ENCODE measurements at regions not wholly inside any gene's neighbourhood (a gene's known extent, or its start where the extent isn't known, plus 50 kb on each side); places are given as distances from the start of the nearest gene placed in this dataset.
A peak's percentile ranks its signal among the peaks of the same experiment; 100 is the strongest.

DNA sequence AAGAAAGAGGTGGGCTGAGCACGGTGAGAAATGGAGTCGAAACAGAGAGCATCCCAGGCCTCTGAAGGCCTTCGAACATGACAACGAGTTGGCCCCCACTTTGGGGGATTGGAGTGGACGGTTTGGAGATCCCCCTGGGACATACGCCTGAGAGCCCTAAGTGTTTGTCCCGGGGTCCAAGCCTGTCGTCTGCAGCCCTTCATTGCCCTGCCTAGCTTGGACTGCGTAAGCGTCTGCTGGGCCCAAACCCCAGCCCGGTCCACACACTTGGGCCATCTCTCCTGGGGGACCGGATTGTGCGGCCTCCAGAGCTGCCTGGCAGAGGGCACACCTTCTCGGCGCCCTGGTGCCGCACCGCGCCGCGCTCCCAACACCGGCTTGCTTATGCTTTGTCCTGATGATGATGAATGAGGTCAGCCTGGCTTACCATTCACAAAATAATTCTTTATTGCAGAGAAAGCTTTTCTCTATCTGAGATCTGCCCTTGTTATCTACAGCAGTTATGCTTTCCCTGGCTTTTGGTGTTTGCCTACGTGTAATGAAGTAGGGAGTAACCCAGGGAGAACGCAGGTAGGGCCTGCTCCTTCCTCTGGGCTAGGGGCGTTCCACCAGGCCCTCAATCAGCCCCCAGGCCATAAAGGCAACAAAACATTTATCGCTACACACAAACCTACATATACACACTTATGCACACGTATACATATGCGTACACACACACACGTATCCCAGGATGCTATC lies 85.9 kb upstream of the PPARA start:
- H3K9me3 ChIP-seq = no peaks in the 10 kb centered on the region
- DNase-seq = peak; percentile 14 to 82
- peak; percentile 35 to 46 for ATAC-seq (ENCODE audit: low FRiP score in 2 of 2)
- H3K27ac ChIP-seq = peak overlapping the region; percentile 98 to 100 (median 100)
- TF ChIP-seq POLR2AphosphoS5 (IDR thresholded peaks at IDR 0.05) (no peak), EP300 (IDR thresholded peaks at IDR 0.05) (no peak), POLR2A (IDR thresholded peaks at IDR 0.05) (no peak)
- TF ChIP-seq, protein P1, sequence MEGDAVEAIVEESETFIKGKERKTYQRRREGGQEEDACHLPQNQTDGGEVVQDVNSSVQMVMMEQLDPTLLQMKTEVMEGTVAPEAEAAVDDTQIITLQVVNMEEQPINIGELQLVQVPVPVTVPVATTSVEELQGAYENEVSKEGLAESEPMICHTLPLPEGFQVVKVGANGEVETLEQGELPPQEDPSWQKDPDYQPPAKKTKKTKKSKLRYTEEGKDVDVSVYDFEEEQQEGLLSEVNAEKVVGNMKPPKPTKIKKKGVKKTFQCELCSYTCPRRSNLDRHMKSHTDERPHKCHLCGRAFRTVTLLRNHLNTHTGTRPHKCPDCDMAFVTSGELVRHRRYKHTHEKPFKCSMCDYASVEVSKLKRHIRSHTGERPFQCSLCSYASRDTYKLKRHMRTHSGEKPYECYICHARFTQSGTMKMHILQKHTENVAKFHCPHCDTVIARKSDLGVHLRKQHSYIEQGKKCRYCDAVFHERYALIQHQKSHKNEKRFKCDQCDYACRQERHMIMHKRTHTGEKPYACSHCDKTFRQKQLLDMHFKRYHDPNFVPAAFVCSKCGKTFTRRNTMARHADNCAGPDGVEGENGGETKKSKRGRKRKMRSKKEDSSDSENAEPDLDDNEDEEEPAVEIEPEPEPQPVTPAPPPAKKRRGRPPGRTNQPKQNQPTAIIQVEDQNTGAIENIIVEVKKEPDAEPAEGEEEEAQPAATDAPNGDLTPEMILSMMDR (IDR thresholded peaks at IDR 0.05) = no peak
- 69 to 77% methylated on average over 25 to 28 of the region's 28 CpGs for WGBS, 2 donors
- H3K4me1 ChIP-seq = peaks cover 56 to 97% (median 62%) of the 10 kb centered on the region in 4 donors
- H3K4me3 ChIP-seq = peak overlapping the region in 2 of 4 donors; percentile 15 to 21
- H3K27me3 ChIP-seq = no peaks in the 10 kb centered on the region
- peaks cover 0 to 10% (median 5%) of the 10 kb centered on the region in 4 donors for H3K36me3 ChIP-seq

DNA sequence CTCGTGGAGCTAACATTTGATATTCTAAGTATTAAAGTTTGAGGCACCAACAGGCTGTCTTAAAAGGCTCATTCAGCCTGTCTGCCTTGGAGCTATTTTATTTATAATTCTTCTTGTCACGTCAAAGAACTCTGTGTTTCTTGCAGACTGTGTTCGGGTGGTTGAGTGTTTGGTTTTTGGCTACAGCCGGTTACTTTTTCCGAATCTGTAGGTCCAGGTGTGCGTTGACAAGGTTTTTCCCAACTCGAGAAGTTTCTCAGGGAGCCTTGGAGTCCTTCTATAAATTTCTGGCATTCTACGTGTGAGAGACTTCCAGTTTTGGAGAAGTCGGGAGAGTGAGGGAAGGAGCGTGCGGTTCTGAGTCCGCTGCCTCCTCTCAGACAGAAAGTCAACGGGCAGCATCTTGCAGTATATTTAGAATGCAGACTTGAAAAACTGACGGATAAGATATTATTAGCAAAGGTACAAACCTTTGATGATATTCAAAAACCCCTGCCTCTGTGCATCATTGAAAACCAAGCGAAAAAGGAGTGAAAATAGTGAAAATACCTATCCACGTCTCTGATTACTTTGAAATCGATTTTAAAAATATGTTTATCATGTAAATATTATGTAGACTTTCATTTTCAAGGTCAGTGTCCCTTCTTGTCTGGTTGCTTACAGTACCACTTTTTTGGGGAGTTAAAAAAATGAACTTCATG lies 85.2 kb upstream of the PPARA start:
- peak in 1 of 2 donors; percentile 19 for DNase-seq
- Histone ChIP-seq H3K9me3 (no peaks in the 10 kb centered on the region), H3K27me3 (no peaks in the 10 kb centered on the region), H3K4me1 (peaks cover 53 to 94% (median 61%) of the 10 kb centered on the region in 4 donors), H3K27ac (peak overlapping the region; percentile 98 to 100 (median 100)), H3K4me3 (peak overlapping the region in 2 of 4 donors; percentile 15 to 21), H3K36me3 (peaks cover 0 to 10% (median 5%) of the 10 kb centered on the region in 4 donors)
- ATAC-seq (ENCODE audit: low FRiP score in 2 of 2) = no peak
- 43 to 62% methylated on average over 17 of the region's 17 CpGs for WGBS, 2 donors
- TF ChIP-seq EP300 (IDR thresholded peaks at IDR 0.05) (no peak), POLR2AphosphoS5 (IDR thresholded peaks at IDR 0.05) (no peak), POLR2A (IDR thresholded peaks at IDR 0.05) (no peak)
- TF ChIP-seq, protein P1 (IDR thresholded peaks at IDR 0.05) = no peak

DNA sequence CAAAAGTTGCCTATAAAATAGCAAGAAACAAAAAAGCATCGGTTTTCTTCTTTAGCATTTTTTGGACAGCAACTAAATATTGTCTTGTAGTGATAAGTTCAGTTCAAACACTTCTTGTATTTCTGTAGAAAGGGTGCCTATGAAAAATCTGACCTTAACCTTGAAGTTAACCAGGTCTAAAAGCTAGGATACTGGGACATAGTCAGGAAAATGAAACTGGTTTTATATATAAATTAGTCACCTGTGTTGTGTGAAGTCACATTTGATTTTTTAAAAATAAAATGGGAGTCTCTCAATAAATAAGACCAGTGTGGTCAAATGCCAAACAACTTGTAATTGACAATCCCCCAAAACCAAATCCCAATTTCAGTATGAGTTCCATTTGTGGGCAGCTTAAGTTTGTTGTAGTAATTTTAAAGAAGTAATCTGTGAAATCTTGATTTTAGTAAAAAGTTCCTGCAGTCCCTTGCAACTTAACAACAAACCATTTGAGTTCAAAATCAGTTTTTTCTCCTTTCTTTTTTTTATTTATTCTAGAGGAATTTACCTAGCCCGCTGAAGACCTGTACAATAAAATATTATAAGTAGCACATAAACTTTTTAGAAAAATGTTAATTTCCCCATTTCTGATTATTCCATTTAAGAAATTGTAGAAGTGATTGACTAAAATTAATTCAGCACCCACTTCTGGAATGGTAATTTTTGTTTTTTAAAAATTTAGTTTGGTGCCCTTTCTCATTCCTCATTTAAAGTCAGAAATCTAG lies 84.5 kb upstream of the PPARA start:
- WGBS, 2 donors = 57 to 62% methylated on average over 2 of the region's 2 CpGs
- ATAC-seq (ENCODE audit: low FRiP score in 2 of 2) (no peak), DNase-seq (no peak)
- H3K36me3 ChIP-seq = peaks cover 0 to 10% (median 5%) of the 10 kb centered on the region in 4 donors
- peak overlapping the region; percentile 98 to 100 (median 100) for H3K27ac ChIP-seq
- H3K4me3 ChIP-seq = peak overlapping the region in 1 of 4 donors; percentile 30
- no peaks in the 10 kb centered on the region for H3K9me3 ChIP-seq
- no peaks in the 10 kb centered on the region for H3K27me3 ChIP-seq
- peaks cover 51 to 89% (median 60%) of the 10 kb centered on the region in 4 donors for H3K4me1 ChIP-seq
- no peak for TF ChIP-seq EP300 (IDR thresholded peaks at IDR 0.05)
- TF ChIP-seq, protein P1 (IDR thresholded peaks at IDR 0.05) = no peak
- no peak for TF ChIP-seq POLR2A (IDR thresholded peaks at IDR 0.05)

DNA sequence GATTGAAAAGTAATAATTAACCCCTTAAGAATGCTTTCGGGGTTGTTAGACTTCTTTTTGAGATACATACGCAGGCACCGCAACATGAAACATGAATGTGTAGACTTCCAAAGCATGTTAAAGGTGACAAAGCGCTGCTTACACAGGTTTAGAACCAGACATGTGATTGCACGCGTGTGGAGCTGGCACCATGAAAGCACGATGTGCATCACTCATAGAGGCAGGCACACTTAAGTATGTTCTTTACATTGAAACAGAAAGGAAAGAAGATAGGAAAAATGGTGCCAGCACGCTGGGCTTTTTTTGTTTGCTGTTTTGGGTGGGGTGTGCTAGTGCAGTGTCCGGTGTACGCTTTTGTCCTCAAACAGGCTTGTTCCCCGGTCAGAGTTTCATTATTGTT lies 83.6 kb upstream of the PPARA start:
- H3K9me3 ChIP-seq = no peaks in the 10 kb centered on the region
- peak overlapping the region; percentile 98 to 100 (median 100) for H3K27ac ChIP-seq
- peaks cover 51 to 81% (median 59%) of the 10 kb centered on the region in 4 donors for H3K4me1 ChIP-seq
- DNase-seq (peak in 1 of 2 donors; percentile 20), ATAC-seq (ENCODE audit: low FRiP score in 2 of 2) (no peak)
- peaks cover 0 to 9% (median 4%) of the 10 kb centered on the region in 4 donors for H3K36me3 ChIP-seq
- 42 to 52% methylated on average over 11 of the region's 11 CpGs for WGBS, 2 donors
- H3K4me3 ChIP-seq = peak overlapping the region in 2 of 4 donors; percentile 21 to 30
- TF ChIP-seq EP300 (IDR thresholded peaks at IDR 0.05) (no peak), POLR2AphosphoS5 (IDR thresholded peaks at IDR 0.05) (peak in 1 of 2 donors; percentile 31), POLR2A (IDR thresholded peaks at IDR 0.05) (peak in 1 of 4 donors; percentile 19)
- TF ChIP-seq, protein P1 (IDR thresholded peaks at IDR 0.05) = no peak
- H3K27me3 ChIP-seq = no peaks in the 10 kb centered on the region

Measured in upper lobe of left lung (tissue), 6 donors.